GM23338 (cell line): ENCODE measurements at regions not wholly inside any gene's neighbourhood (a gene's known extent, or its start where the extent isn't known, plus 50 kb on each side); places are given as distances from the start of the nearest gene placed in this dataset.

Source experiments
- ATAC-seq: fragments of 200-7000 bp; cut with Tn5 transposase; 3 replicates; pipeline ENCODE4 v1.9.1; 2020
- DNase-seq: peaks from one replicate; pipeline ENCODE4 v3.0.0-alpha.2; 2015; ENCODE audit warnings: low spot score
- H2AFZ ChIP-seq: fragments of 200-600 bp; sonication (generic); 2 replicates; pipeline ENCODE4 v1.8.0; 2016; ENCODE audit warnings: antibody characterized with exemption, mild to moderate bottlenecking, moderate library complexity
- H3F3A ChIP-seq: fragments of 200-600 bp; sonication (generic); replicated peaks from 2 replicates; pipeline ENCODE4 v1.8.0; 2017; ENCODE audit warnings: antibody characterized with exemption, mixed run types, low read depth
- H3K27ac ChIP-seq: fragments of 200-600 bp; sonication (generic); 2 replicates; pipeline ENCODE4 v1.6.1; 2016; ENCODE audit warnings: low read depth
- H3K27me3 ChIP-seq: fragments of 200-600 bp; sonication (generic); 2 replicates; pipeline ENCODE4 v1.8.0; 2016; ENCODE audit warnings: mild to moderate bottlenecking, mixed run types, moderate library complexity; ENCODE audit not compliant: insufficient read depth
- H3K36me3 ChIP-seq: fragments of 200-600 bp; sonication (generic); 2 replicates; pipeline ENCODE4 v1.8.0; 2016; ENCODE audit warnings: mild to moderate bottlenecking; ENCODE audit not compliant: insufficient read depth
- H3K4me1 ChIP-seq: fragments of 200-600 bp; sonication (generic); 2 replicates; pipeline ENCODE4 v1.8.0; 2016; ENCODE audit warnings: mild to moderate bottlenecking, moderate library complexity; ENCODE audit not compliant: insufficient read depth
- H3K4me2 ChIP-seq: fragments of 200-600 bp; sonication (generic); 2 replicates; pipeline ENCODE4 v1.7.1; 2017; ENCODE audit warnings: mixed run types
- H3K4me3 ChIP-seq: fragments of 200-600 bp; sonication (generic); 2 replicates; pipeline ENCODE4 v1.6.1; 2016; ENCODE audit warnings: mixed run types
- H3K79me2 ChIP-seq: fragments of 200-600 bp; sonication (generic); replicated peaks from 2 replicates; pipeline ENCODE4 v1.8.0; 2017; ENCODE audit warnings: mild to moderate bottlenecking; ENCODE audit not compliant: insufficient read depth
- H3K9me2 ChIP-seq: fragments of 200-600 bp; sonication (generic); 2 replicates; pipeline ENCODE4 v1.8.0; 2017; ENCODE audit not compliant: insufficient read depth
- H4K20me1 ChIP-seq: fragments of 200-600 bp; sonication (generic); replicated peaks from 2 replicates; pipeline ENCODE4 v1.8.0; 2017; ENCODE audit warnings: mild to moderate bottlenecking; ENCODE audit not compliant: insufficient read depth
- H3K27ac Mint-ChIP-seq: 2 replicates; pipeline ENCODE4 v1.8.0; 2020; ENCODE audit warnings: inconsistent platforms, mild to moderate bottlenecking, moderate library complexity, mixed read lengths
- H3K27me3 Mint-ChIP-seq: 3 replicates; pipeline ENCODE4 v1.8.0; 2022; ENCODE audit warnings: low read depth, mild to moderate bottlenecking, moderate library complexity, mixed read lengths, inconsistent platforms; ENCODE audit not compliant: insufficient read depth, poor library complexity
- H3K36me3 Mint-ChIP-seq: 3 replicates; pipeline ENCODE4 v1.8.0; 2021; ENCODE audit warnings: low read depth, mild to moderate bottlenecking, inconsistent platforms, moderate library complexity, mixed read lengths
- H3K4me1 Mint-ChIP-seq: 3 replicates; pipeline ENCODE4 v1.8.0; 2020; ENCODE audit warnings: mild to moderate bottlenecking, inconsistent platforms, mixed read lengths
- H3K4me3 Mint-ChIP-seq: 3 replicates; pipeline ENCODE4 v1.8.0; 2021; ENCODE audit warnings: moderate library complexity, mild to moderate bottlenecking, inconsistent platforms, mixed read lengths
- H3K9me3 Mint-ChIP-seq: 3 replicates; pipeline ENCODE4 v1.8.0; 2020; ENCODE audit warnings: moderate library complexity, mild to moderate bottlenecking, inconsistent platforms, mixed read lengths
- CREB1 ChIP-seq: fragments of 250-450 bp; sonication (Bioruptor Pico); IDR thresholded peaks from 2 replicates; pipeline ENCODE4 v1.5.0; 2020; ENCODE audit warnings: low read depth, mild to moderate bottlenecking, moderate library complexity
- EZH2 ChIP-seq: fragments of 200-600 bp; sonication (generic); IDR thresholded peaks from one replicate; pipeline ENCODE4 v1.8.0; 2017; ENCODE audit warnings: antibody characterized with exemption, mild to moderate bottlenecking, low read depth; ENCODE audit not compliant: unreplicated experiment
- POLR2AphosphoS5 ChIP-seq: IDR thresholded peaks from 2 replicates; pipeline ENCODE4 v1.6.1; 2016; ENCODE audit warnings: antibody characterized with exemption, low read depth
- STAT1 ChIP-seq: IDR thresholded peaks from one replicate; pipeline ENCODE4 v1.6.1; 2016; ENCODE audit warnings: antibody characterized with exemption; ENCODE audit not compliant: unreplicated experiment
- TF ChIP-seq, protein P1 (sequence below), 2 experiments: fragments of 200-600 bp in 1 of 2; sonication (generic) in 1 of 2; conservative IDR thresholded peaks; 2 replicates each; pipeline versions ENCODE4 v1.5.1 to v1.6.1; 2016 to 2017; ENCODE audit warnings: antibody characterized with exemption in 2 of 2, low read depth in 2 of 2, mild to moderate bottlenecking in 2 of 2, moderate library complexity in 1 of 2
- TF ChIP-seq, protein P2 (sequence below): IDR thresholded peaks from one replicate; pipeline ENCODE4 v1.6.1; 2018; ENCODE audit warnings: antibody characterized with exemption; ENCODE audit not compliant: unreplicated experiment
- TF ChIP-seq, protein P3 (sequence below): fragments of 250-450 bp; sonication (Bioruptor Pico); IDR thresholded peaks from 2 replicates; pipeline ENCODE4 v1.5.0; 2020; ENCODE audit warnings: mild to moderate bottlenecking, moderate library complexity

DNA sequence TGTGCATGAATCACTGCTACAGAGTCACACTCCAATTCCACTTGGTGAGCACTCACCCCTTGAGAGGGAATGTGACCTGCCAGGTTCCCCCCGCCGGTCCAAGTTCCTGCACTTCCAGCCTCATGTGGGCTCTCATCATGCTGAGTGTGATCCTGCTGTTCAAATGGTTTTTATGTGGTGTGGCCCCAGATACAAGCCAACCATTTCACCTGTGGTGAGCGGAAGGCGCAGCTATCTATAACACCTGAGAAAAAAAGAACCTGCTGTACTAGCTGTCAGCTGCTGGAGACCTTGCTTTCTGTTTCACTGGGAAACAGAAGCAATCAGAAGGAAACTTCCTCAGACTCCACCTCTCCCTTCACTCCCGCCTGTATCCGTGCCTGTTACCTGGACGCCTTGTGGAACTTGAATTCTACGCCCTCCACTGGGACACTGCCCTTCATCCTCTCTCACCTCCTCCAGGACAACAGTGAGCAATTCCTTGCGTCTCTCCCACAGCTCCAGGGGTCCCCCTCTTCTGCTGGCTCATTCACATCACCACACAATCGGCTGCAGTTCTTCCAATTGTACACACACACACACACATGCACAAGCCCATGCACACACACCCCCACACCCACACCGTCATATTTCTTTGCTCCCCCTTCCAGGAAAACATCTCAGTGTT, 64.4 kb upstream of the RPL11 start:
- no peaks in the 10 kb centered on the region for H4K20me1 ChIP-seq
- no peaks in the 10 kb centered on the region for H3K36me3 ChIP-seq
- TF ChIP-seq POLR2AphosphoS5 = no peak
- TF ChIP-seq, protein P1, sequence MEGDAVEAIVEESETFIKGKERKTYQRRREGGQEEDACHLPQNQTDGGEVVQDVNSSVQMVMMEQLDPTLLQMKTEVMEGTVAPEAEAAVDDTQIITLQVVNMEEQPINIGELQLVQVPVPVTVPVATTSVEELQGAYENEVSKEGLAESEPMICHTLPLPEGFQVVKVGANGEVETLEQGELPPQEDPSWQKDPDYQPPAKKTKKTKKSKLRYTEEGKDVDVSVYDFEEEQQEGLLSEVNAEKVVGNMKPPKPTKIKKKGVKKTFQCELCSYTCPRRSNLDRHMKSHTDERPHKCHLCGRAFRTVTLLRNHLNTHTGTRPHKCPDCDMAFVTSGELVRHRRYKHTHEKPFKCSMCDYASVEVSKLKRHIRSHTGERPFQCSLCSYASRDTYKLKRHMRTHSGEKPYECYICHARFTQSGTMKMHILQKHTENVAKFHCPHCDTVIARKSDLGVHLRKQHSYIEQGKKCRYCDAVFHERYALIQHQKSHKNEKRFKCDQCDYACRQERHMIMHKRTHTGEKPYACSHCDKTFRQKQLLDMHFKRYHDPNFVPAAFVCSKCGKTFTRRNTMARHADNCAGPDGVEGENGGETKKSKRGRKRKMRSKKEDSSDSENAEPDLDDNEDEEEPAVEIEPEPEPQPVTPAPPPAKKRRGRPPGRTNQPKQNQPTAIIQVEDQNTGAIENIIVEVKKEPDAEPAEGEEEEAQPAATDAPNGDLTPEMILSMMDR (conservative IDR thresholded peaks at IDR 0.05; ENCODE audit: low read depth in 2 of 2) = no peak
- TF ChIP-seq EZH2 = no peak
- TF ChIP-seq, protein P2, sequence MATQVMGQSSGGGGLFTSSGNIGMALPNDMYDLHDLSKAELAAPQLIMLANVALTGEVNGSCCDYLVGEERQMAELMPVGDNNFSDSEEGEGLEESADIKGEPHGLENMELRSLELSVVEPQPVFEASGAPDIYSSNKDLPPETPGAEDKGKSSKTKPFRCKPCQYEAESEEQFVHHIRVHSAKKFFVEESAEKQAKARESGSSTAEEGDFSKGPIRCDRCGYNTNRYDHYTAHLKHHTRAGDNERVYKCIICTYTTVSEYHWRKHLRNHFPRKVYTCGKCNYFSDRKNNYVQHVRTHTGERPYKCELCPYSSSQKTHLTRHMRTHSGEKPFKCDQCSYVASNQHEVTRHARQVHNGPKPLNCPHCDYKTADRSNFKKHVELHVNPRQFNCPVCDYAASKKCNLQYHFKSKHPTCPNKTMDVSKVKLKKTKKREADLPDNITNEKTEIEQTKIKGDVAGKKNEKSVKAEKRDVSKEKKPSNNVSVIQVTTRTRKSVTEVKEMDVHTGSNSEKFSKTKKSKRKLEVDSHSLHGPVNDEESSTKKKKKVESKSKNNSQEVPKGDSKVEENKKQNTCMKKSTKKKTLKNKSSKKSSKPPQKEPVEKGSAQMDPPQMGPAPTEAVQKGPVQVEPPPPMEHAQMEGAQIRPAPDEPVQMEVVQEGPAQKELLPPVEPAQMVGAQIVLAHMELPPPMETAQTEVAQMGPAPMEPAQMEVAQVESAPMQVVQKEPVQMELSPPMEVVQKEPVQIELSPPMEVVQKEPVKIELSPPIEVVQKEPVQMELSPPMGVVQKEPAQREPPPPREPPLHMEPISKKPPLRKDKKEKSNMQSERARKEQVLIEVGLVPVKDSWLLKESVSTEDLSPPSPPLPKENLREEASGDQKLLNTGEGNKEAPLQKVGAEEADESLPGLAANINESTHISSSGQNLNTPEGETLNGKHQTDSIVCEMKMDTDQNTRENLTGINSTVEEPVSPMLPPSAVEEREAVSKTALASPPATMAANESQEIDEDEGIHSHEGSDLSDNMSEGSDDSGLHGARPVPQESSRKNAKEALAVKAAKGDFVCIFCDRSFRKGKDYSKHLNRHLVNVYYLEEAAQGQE = no peak
- no peak for TF ChIP-seq STAT1
- no peaks in the 10 kb centered on the region for H3F3A ChIP-seq
- H3K4me1 ChIP-seq = 0 out of 2 replicates have a peak, but pooled peaks cover 3% of the 10 kb centered on the region
- H3K4me3 ChIP-seq = no peak overlapping the region
- no peaks in the 10 kb centered on the region for H3K79me2 ChIP-seq
- H3K4me1 Mint-ChIP-seq = peaks cover 15% of the 10 kb centered on the region
- no peak overlapping the region for H3K4me2 ChIP-seq
- H2AFZ ChIP-seq = no peak overlapping the region; the same call in 1 of the 2 replicates
- H3K36me3 Mint-ChIP-seq = no peaks in the 10 kb centered on the region
- DNase-seq (no peak), ATAC-seq (peak; percentile 52)
- no peaks in the 10 kb centered on the region; the same call in 2 of the 3 replicates for H3K9me3 Mint-ChIP-seq
- no peak overlapping the region; the same call in 2 of the 3 replicates for H3K4me3 Mint-ChIP-seq
- H3K27ac ChIP-seq = no peak overlapping the region
- H3K27me3 ChIP-seq = no peaks in the 10 kb centered on the region
- H3K9me2 ChIP-seq = no peaks in the 10 kb centered on the region
- H3K27ac Mint-ChIP-seq = no peak overlapping the region
- H3K27me3 Mint-ChIP-seq = peaks cover 9% of the 10 kb centered on the region

DNA sequence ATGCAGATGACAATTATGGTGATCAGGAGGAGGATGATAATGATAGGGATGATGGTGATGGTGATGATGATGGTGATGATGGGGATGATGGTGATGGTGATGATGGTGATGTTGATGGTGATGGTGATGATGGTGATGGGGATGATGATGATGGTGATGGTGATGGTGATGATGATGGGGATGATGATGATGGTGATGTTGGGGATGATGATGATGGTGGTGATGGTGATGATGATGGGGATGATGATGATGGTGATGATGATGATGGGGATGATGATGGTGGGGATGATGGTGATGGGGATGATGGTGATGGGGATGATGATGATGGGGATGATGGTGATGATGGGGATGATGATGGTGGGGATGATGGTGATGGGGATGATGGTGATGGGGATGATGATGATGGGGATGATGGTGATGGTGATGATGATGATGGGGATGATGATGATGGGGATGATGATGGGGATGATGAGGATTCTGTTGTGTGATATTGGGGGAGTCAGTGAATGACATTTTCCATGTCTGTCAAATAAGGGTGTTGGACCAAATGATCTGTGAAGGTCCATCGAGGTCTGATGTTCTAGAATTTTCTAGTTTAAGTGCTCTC, 65.6 kb upstream of the RPL11 start:
- no peak overlapping the region for H2AFZ ChIP-seq
- no peaks in the 10 kb centered on the region for H3K9me2 ChIP-seq
- no peak for ATAC-seq
- no peak for DNase-seq
- 0 out of 2 replicates have a peak, but pooled peaks cover 3% of the 10 kb centered on the region for H3K4me1 ChIP-seq
- H3K4me2 ChIP-seq = no peak overlapping the region
- H3K27ac ChIP-seq = no peak overlapping the region
- peaks cover 2% of the 10 kb centered on the region for H3K27me3 ChIP-seq
- H3K36me3 ChIP-seq = no peaks in the 10 kb centered on the region
- Mint-ChIP-seq H3K27ac (no peak overlapping the region), H3K4me1 (peaks cover 16% of the 10 kb centered on the region), H3K36me3 (no peaks in the 10 kb centered on the region), H3K9me3 (no peaks in the 10 kb centered on the region; the same call in 2 of the 3 replicates), H3K4me3 (no peak overlapping the region), H3K27me3 (peaks cover 8% of the 10 kb centered on the region)
- H3K79me2 ChIP-seq = no peaks in the 10 kb centered on the region
- no peak overlapping the region for H3K4me3 ChIP-seq
- H4K20me1 ChIP-seq = no peaks in the 10 kb centered on the region
- no peaks in the 10 kb centered on the region for H3F3A ChIP-seq
- TF ChIP-seq, protein P3, sequence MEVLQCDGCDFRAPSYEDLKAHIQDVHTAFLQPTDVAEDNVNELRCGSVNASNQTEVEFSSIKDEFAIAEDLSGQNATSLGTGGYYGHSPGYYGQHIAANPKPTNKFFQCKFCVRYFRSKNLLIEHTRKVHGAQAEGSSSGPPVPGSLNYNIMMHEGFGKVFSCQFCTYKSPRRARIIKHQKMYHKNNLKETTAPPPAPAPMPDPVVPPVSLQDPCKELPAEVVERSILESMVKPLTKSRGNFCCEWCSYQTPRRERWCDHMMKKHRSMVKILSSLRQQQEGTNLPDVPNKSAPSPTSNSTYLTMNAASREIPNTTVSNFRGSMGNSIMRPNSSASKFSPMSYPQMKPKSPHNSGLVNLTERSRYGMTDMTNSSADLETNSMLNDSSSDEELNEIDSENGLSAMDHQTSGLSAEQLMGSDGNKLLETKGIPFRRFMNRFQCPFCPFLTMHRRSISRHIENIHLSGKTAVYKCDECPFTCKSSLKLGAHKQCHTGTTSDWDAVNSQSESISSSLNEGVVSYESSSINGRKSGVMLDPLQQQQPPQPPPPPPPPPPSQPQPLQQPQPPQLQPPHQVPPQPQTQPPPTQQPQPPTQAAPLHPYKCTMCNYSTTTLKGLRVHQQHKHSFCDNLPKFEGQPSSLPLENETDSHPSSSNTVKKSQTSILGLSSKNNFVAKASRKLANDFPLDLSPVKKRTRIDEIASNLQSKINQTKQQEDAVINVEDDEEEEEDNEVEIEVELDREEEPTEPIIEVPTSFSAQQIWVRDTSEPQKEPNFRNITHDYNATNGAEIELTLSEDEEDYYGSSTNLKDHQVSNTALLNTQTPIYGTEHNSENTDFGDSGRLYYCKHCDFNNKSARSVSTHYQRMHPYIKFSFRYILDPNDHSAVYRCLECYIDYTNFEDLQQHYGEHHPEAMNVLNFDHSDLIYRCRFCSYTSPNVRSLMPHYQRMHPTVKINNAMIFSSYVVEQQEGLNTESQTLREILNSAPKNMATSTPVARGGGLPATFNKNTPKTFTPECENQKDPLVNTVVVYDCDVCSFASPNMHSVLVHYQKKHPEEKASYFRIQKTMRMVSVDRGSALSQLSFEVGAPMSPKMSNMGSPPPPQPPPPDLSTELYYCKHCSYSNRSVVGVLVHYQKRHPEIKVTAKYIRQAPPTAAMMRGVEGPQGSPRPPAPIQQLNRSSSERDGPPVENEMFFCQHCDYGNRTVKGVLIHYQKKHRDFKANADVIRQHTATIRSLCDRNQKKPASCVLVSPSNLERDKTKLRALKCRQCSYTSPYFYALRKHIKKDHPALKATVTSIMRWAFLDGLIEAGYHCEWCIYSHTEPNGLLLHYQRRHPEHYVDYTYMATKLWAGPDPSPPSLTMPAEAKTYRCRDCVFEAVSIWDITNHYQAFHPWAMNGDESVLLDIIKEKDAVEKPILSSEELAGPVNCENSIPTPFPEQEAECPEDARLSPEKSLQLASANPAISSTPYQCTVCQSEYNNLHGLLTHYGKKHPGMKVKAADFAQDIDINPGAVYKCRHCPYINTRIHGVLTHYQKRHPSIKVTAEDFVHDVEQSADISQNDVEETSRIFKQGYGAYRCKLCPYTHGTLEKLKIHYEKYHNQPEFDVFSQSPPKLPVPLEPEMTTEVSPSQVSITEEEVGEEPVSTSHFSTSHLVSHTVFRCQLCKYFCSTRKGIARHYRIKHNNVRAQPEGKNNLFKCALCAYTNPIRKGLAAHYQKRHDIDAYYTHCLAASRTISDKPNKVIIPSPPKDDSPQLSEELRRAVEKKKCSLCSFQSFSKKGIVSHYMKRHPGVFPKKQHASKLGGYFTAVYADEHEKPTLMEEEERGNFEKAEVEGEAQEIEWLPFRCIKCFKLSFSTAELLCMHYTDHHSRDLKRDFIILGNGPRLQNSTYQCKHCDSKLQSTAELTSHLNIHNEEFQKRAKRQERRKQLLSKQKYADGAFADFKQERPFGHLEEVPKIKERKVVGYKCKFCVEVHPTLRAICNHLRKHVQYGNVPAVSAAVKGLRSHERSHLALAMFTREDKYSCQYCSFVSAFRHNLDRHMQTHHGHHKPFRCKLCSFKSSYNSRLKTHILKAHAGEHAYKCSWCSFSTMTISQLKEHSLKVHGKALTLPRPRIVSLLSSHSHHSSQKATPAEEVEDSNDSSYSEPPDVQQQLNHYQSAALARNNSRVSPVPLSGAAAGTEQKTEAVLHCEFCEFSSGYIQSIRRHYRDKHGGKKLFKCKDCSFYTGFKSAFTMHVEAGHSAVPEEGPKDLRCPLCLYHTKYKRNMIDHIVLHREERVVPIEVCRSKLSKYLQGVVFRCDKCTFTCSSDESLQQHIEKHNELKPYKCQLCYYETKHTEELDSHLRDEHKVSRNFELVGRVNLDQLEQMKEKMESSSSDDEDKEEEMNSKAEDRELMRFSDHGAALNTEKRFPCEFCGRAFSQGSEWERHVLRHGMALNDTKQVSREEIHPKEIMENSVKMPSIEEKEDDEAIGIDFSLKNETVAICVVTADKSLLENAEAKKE = no peak
- TF ChIP-seq EZH2 = no peak
- TF ChIP-seq CREB1 = no peak
